BE2C (cell line): ENCODE measurements at regions not wholly inside any gene's neighbourhood (a gene's known extent, or its start where the extent isn't known, plus 50 kb on each side); places are given as distances from the start of the nearest gene placed in this dataset.

Experiments
- DNase-seq: peaks from one replicate; pipeline ENCODE4 v3.0.0-alpha.2; 2020
- H3K27me3 ChIP-seq: fragments of 250-450 bp; sonication (Bioruptor Pico); 2 replicates; pipeline ENCODE4 v1.5.1; 2020; ENCODE audit warnings: mild to moderate bottlenecking
- H3K36me3 ChIP-seq: fragments of 250-450 bp; sonication (Bioruptor Pico); 2 replicates; pipeline ENCODE4 v1.5.1; 2020; ENCODE audit warnings: mild to moderate bottlenecking
- H3K4me1 ChIP-seq: fragments of 250-450 bp; sonication (Bioruptor Pico); 2 replicates; pipeline ENCODE4 v1.5.1; 2020
- H3K4me3 ChIP-seq: 2 replicates; pipeline ENCODE4 v1.5.1; 2011; ENCODE audit warnings: low read depth, low read length
- H3K9me3 ChIP-seq: fragments of 250-450 bp; sonication (Bioruptor Pico); 2 replicates; pipeline ENCODE4 v1.5.1; 2020
- CTCF ChIP-seq: IDR thresholded peaks from 2 replicates; pipeline ENCODE4 v1.5.1; 2012; ENCODE audit warnings: mild to moderate bottlenecking, low read depth, low read length

GRCh38 chr3:83454353-83454752, 1504.4 kb upstream of the CADM2 start:
- no peaks in the 10 kb centered on the region for H3K36me3 ChIP-seq
- no peak for DNase-seq
- H3K27me3 ChIP-seq: no peaks in the 10 kb centered on the region
- no peak for TF ChIP-seq CTCF
- H3K4me1 ChIP-seq: no peaks in the 10 kb centered on the region
- no peak overlapping the region for H3K4me3 ChIP-seq
- H3K9me3 ChIP-seq: no peaks in the 10 kb centered on the region

- no peaks in the 10 kb centered on the region for H3K9me3 ChIP-seq
- no peak for TF ChIP-seq CTCF
- no peak for DNase-seq
- no peaks in the 10 kb centered on the region for H3K27me3 ChIP-seq
- H3K36me3 ChIP-seq: no peaks in the 10 kb centered on the region
- H3K4me3 ChIP-seq: no peak overlapping the region
- H3K4me1 ChIP-seq: no peaks in the 10 kb centered on the region
Measured at GRCh38 chr3:83457551-83457950, 1501.2 kb upstream of the CADM2 start.

- no peaks in the 10 kb centered on the region for H3K4me1 ChIP-seq
- no peak overlapping the region for H3K4me3 ChIP-seq
- TF ChIP-seq CTCF: no peak
- no peak for DNase-seq
- H3K27me3 ChIP-seq: no peaks in the 10 kb centered on the region
- H3K9me3 ChIP-seq: no peaks in the 10 kb centered on the region
- H3K36me3 ChIP-seq: no peaks in the 10 kb centered on the region
Measured at GRCh38 chr3:83460052-83460451, 1498.7 kb upstream of the CADM2 start.

- no peaks in the 10 kb centered on the region for H3K27me3 ChIP-seq
- no peaks in the 10 kb centered on the region for H3K9me3 ChIP-seq
- DNase-seq: no peak
- no peaks in the 10 kb centered on the region for H3K4me1 ChIP-seq
- no peak overlapping the region for H3K4me3 ChIP-seq
- no peak for TF ChIP-seq CTCF
- H3K36me3 ChIP-seq: no peaks in the 10 kb centered on the region
Measured at GRCh38 chr3:83461411-83461810, 1497.4 kb upstream of the CADM2 start.

GRCh38 chr3:83477563-83477962, 1481.2 kb upstream of the CADM2 start:
- no peak overlapping the region for H3K4me3 ChIP-seq
- no peaks in the 10 kb centered on the region for H3K36me3 ChIP-seq
- H3K4me1 ChIP-seq: no peaks in the 10 kb centered on the region
- DNase-seq: no peak
- no peaks in the 10 kb centered on the region for H3K27me3 ChIP-seq
- no peak for TF ChIP-seq CTCF
- no peaks in the 10 kb centered on the region for H3K9me3 ChIP-seq

GRCh38 chr3:83482402-83483070, 1476.3 kb upstream of the CADM2 start:
- Histone ChIP-seq H3K4me1 (no peaks in the 10 kb centered on the region), H3K9me3 (no peaks in the 10 kb centered on the region), H3K36me3 (no peaks in the 10 kb centered on the region), H3K27me3 (no peaks in the 10 kb centered on the region), H3K4me3 (no peak overlapping the region)
- TF ChIP-seq CTCF: no peak
- DNase-seq: no peak
